Fibroblast of mammary gland (primary cell): ENCODE measurements at regions not wholly inside any gene's neighbourhood (a gene's known extent, or its start where the extent isn't known, plus 50 kb on each side); places are given as distances from the start of the nearest gene placed in this dataset.
A peak's percentile ranks its signal among the peaks of the same experiment; 100 is the strongest.

ENCODE experiments used
- DNase-seq: peaks from one replicate; pipeline ENCODE4 v3.0.0-alpha.2; 2010; ENCODE audit warnings: low read depth
- H3K4me3 ChIP-seq: 2 replicates; pipeline ENCODE4 v1.5.1; 2011; ENCODE audit warnings: low read depth, mild to moderate bottlenecking, low read length, moderate library complexity; ENCODE audit not compliant: control insufficient read depth
- CTCF ChIP-seq: conservative IDR thresholded peaks from 2 replicates; pipeline ENCODE4 v1.5.1; 2011; ENCODE audit warnings: low read depth, low read length, inconsistent platforms; ENCODE audit not compliant: control insufficient read depth, insufficient read depth

GRCh38 chr11:110830344-110830743 is 118.1 kb upstream of the ARHGAP20 start:
- no peak for DNase-seq
- no peak overlapping the region for H3K4me3 ChIP-seq
- TF ChIP-seq CTCF: no peak

- no peak for TF ChIP-seq CTCF
- no peak overlapping the region for H3K4me3 ChIP-seq
- peak; percentile 30 for DNase-seq
These were observed 117.6 kb upstream of the ARHGAP20 start for GRCh38 chr11:110829873-110830272.

- no peak overlapping the region for H3K4me3 ChIP-seq
- no peak for TF ChIP-seq CTCF
- DNase-seq: peak; percentile 30
These were observed 115.8 kb upstream of the ARHGAP20 start for GRCh38 chr11:110828086-110828485.

GRCh38 chr11:110827276-110827675 is 115.0 kb upstream of the ARHGAP20 start:
- H3K4me3 ChIP-seq: no peak overlapping the region
- no peak for TF ChIP-seq CTCF
- no peak for DNase-seq

- H3K4me3 ChIP-seq: no peak overlapping the region
- DNase-seq: no peak
- TF ChIP-seq CTCF: no peak
These were observed 112.8 kb upstream of the ARHGAP20 start for GRCh38 chr11:110824912-110825620.

GRCh38 chr11:110818032-110818687 is 105.9 kb upstream of the ARHGAP20 start:
- no peak for TF ChIP-seq CTCF
- DNase-seq: peak; percentile 67
- no peak overlapping the region for H3K4me3 ChIP-seq
